Brain pericyte (primary cell): ENCODE measurements at regions not wholly inside any gene's neighbourhood (a gene's known extent, or its start where the extent isn't known, plus 50 kb on each side); places are given as distances from the start of the nearest gene placed in this dataset.

Experiments
- DNase-seq: peaks from one replicate; pipeline ENCODE4 v3.0.0-alpha.2; 2012; ENCODE audit warnings: low read depth, low spot score

GRCh38 chr11:116445108-116446047, 327.4 kb downstream of the BUD13 start:
- DNase-seq = no peak

DNA sequence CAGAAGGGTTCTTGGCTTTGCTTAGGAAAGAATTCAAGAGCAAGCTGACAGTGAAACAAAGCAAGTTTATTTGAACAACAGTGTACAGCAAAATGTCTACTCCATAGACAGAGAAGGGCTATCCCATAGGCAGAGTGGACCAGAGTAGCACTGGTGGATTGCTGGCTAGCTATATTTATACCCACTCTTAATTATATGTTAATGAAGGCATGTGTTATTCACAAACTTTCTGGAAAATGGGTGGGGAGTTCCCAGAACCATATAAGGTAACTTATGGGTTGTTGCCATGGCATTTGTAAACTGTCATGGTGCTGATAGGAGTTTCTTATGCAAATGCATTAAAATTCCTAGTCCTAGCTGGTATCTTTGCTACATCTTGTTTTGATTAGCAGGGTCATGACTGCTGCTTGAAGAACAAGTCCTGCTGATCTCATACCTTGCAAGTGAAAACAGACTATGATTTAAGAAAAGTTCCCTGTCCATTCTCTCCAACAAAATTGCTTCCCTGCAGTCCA, 330.5 kb downstream of the BUD13 start:
- DNase-seq = no peak

- no peak for DNase-seq
These were observed 333.5 kb downstream of the BUD13 start for GRCh38 chr11:116439361-116439677.

DNA sequence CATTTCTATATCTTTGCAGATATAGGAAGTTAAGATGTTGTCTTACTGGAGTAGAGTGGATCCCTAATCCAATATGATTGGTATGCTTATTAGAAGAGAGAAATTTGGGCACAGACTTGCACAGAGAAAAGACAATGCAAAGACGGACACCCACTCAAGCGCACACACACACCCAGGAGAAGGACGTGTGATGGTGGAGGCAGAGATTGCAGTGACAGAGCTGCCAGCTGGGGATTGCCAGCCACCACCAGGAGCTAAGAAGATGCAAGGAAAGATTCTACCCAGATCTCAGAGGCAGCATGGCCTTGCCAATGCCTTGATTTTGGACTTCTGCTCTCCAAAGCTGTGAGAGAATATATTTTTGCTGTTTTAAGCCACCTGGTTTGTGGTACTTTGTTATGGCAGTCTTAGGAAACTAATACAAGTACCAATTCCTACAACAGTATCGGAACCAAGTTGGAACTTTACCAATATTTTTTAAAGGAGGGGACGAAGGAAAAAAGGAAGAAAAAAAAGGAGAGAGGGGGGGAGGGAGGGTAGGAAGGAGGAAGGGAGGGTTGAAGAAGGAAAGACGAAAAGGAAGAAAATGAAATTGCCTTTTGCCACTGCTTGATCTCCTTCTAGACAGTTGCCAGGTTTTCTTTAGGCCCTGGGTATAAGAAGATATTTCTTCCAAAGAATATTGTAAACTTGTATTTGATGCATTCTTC, 334.0 kb downstream of the BUD13 start:
- DNase-seq = no peak

DNA sequence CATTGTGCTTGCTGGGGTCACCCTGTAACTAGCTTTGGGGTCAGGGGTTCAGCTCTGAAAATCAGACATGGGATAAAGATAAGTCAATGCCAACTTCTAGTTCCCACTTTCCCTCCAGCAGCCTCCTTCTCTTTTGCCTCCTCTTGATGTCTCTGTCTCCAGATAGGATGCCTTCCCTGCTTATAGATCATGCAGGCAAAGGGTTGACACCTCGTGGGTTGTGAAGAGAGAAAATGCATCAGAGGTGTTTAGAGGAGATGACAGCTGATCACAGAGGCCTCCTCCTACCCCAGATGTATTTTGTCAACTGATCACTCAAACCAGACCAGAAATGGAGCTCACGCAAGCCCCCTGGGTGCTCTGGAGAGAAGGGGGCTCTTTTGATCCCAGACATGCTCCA, 337.8 kb downstream of the BUD13 start:
- no peak for DNase-seq

DNA sequence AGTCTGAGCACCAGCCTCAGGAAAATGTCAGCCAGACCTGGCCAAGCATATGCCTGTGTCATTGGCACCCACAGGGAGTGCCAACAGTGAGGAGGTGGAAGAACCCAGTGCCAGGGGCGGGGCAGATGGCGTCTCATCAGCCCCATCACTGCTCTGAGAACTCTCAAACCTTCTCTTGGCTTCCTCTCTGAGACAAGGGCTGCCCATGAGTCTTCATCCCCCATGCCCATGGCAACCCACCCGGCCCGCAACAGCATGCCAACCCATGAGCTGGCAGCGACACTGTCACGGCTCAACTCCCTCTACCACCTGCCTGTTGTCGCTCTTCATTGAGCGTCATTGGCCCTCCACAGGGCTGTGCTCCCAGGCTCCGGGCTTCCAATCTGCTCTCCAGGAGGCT, 340.5 kb downstream of the BUD13 start:
- DNase-seq = no peak

GRCh38 chr11:116431842-116432241, 340.9 kb downstream of the BUD13 start:
- DNase-seq = no peak

GRCh38 chr11:116428638-116428975, 344.2 kb downstream of the BUD13 start:
- DNase-seq = no peak

- DNase-seq = no peak
These were observed 344.7 kb downstream of the BUD13 start for GRCh38 chr11:116427903-116428637.

- no peak for DNase-seq
These were observed 345.4 kb downstream of the BUD13 start for GRCh38 chr11:116427337-116427902.

DNA sequence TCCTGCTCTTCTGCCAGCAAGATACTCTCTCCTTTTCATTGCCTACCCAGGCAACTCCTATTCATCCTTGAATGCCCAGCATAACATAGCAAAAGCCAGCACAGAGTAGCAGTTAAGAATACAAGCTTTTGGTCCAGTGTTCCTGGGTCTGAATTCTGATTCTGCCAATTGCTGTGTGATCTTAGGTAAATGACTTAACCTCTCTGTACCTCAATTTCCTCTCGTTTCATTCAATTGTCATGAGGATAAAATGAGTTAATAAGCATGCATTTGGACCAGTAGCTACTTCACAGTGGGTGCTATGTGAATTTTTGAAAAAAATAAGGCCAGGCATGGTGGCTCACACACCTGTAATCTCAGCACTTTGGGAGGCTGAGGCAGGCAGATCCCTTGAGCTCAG, 346.0 kb downstream of the BUD13 start:
- DNase-seq = no peak

GRCh38 chr11:116424615-116425261, 348.0 kb downstream of the BUD13 start:
- no peak for DNase-seq

DNA sequence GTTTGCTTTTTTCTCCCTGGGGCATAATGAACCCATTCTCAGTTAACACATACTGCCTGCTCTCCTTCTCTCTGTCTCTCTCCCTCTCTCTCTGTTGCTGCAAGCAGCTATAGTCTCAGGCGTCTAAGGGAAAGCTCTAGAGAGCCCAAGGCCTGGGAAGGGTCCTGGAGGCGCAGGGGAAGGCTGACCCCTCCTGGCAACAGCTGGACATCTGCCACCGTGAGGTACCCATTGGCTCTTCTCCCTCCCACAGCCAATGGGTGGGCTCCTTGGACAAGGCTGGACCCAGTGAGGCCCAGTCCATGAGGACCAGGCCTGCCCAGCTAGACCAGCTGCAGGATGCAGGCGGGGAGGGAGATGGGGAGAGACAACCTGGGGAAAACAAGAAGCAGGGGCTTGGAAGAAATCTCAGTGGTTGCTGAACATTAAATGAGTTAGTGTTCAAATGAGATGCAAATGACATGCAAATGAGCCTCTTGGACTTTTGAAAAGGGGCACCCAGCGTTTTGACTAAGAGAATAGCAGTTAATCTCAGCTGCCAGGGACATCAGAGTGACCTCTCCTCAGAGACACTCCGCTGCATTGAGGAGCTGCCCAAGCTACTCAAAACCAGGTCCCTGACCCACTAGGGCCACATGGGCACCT, 349.7 kb downstream of the BUD13 start:
- no peak for DNase-seq

DNA sequence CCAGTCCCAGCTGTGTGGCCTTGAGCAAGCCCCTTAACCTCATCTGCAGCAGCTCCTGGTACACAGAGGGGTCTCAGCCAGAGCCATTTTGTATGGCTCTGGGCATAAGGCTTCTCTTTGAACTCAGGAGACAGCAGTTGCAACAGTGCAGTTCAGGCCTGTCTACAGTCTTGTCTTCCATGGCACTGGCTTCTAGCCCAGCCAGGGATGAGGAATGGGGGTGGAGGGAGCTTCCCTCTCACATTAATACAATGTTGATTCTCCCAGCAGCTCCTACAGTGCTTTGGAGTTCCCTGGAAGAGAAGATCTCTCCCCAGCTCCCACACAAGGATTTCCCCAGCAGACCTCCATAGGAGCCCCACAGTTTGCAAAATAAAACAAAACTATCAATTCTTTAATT, 350.2 kb downstream of the BUD13 start:
- DNase-seq = no peak

DNA sequence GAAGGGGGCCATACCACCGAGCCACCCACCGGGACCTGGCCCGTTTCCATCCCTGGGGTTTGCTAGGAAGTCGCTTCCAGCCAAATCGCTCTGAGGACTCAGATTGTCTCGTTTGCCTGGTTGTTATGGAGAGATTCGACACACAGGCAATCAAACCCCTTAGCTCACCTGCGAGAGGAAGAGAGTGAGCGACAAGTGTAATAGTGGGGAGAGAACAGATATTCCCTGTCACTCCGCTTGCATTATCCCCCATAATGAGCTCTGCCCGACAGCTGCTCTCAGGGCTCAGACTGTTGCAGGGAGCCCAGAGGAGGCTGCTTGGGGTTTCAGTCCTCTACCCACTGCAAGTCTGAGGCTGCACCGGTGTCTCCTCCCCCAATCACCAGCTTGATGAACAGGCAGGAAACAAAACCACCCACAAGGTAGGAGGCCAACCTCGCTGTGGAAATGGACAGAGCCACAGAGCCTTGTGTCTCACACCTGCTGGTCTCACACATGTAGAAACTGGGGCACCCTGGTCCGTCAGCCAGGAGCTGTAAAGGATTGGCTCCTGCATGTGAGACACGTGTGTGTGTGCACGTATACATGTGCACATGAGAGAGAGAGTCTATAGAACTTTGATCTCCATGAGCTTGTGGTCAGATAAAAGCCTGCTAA, 351.1 kb downstream of the BUD13 start:
- no peak for DNase-seq

DNA sequence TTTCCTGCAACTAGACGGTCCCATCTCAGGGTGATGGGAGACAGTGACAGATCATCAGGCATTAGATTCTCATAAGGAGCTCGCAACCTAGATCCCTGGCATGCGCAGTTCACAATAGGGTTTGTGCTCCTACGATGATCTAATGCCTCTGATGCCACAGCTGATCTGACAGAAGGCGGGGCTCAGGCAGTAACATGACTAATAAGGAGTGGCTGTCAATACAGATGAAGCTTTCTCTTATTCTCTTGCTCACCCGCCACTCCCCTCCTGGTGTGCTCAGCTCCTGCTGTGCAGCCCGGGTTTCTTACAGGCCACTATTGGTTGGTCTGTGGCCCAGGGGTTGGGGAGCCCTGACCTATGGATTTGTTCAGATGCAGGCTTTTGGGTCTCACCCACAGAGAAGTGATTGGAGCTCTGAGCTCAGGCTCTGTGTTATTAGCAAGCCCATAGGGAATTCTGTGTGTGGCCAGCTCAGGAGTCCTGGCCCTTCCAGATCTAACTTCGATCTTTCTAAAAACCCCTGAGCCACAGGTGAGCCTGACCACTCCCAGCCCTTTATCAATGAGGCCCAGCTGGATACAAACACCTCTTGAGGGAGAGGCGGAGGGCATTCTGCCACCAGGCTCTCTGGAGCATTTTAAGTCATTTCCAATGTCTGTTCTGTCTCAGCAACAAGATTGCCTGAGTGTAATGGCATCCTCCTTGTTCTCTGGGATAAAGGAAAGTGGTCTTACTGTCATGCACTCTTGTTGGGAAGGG, 351.8 kb downstream of the BUD13 start:
- no peak for DNase-seq

DNA sequence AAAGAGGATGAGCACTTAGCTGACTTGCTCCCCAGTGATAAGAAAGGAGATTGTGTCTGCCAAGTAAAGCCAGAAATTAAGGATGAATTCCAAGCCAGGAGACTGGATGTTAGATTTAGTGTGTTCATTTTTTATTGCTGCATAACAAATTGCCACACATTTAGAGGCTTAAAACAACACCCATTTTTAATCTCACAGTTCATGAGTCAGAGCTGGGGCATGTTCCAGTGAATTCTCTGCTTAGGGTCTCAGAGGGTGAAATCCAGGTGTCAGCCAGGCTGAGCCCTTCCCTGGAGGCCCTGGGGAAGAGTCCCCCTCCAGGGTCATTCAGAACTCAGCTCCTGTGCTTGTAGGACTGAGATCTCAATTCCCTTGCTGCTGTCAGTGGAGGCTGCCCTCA, 352.8 kb downstream of the BUD13 start:
- no peak for DNase-seq

DNA sequence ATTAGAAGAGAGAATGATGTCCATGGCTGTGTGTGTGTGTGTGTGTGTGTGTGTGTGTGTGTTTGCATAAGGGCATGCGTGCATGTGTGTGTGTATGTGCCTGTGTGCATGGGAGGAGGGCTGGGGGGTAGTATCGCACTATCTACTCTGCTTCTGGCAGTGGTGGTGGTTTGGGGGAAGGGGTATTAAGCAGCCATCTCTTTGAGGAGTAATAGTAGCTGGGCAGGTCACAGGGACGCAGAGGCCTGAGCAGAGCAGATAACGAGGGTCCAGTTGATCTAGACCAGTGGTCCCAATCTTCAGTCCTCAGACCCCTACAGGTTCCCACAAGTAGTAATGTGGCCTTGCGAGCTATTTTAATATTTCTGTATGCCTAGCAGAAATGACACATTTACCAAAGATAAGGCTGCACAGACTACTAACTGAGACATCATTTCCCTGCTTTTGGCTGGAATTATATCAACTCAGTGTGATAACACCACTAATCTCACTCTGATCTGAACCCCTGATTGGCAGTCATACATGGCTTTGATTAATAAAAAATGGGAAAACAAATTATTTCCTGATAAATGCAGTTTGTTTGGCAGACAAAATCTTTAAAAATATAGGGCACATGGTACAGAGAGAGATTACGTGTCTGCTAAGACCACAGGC, 354.3 kb downstream of the BUD13 start:
- DNase-seq = no peak

DNA sequence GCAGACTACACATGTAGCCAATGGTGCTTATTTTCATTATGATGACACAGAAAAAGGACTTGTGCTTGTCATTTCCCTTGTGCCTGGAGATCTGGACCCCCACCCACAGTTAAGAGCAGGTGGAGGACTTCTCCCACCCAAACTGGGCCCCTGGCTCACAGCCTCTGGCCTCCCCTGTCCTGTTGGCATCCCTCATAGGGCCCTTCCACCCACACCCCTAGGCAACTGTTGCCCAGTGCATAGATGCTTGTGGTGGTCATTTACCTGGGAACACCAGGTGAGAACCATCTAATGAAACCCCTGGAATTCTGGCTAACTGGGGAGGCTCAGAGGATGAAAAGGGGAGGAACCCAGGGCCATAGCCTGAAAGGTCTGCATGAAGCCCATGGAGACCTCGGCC, 355.9 kb downstream of the BUD13 start:
- DNase-seq = no peak
